SHP77 (cell line): ENCODE measurements at regions not wholly inside any gene's neighbourhood (a gene's known extent, or its start where the extent isn't known, plus 50 kb on each side); places are given as distances from the start of the nearest gene placed in this dataset.
"Not testable (repeated sequence)": the region's sequence is repeated elsewhere in the genome, so short reads cannot be mapped to it uniquely, and the experiment has no call there.

Source experiments
- DNase-seq, 2 experiments: peaks; one replicate each; lab custom pipeline; 2025; lab: John Stamatoyannopoulos, UW

DNA sequence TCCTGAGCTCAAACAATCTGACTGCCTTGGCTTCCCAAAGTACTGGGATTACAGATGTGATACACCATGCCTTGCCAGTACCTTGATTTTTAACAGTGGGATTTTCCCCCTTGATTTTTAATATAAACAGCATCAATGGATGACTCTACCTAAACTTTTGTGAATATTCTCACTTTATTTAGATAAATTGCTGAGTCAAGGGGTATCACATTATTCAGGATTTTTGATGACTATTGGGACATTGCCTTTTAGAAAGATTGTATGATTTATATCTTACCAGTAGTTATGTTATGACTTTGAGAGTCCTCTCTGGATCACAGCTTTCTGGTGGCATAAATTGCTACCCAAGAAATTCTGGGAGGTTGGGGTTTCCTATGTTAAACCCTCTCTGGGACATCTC lies 112.5 kb upstream of the SPAG17 start:
- no peak for DNase-seq

DNA sequence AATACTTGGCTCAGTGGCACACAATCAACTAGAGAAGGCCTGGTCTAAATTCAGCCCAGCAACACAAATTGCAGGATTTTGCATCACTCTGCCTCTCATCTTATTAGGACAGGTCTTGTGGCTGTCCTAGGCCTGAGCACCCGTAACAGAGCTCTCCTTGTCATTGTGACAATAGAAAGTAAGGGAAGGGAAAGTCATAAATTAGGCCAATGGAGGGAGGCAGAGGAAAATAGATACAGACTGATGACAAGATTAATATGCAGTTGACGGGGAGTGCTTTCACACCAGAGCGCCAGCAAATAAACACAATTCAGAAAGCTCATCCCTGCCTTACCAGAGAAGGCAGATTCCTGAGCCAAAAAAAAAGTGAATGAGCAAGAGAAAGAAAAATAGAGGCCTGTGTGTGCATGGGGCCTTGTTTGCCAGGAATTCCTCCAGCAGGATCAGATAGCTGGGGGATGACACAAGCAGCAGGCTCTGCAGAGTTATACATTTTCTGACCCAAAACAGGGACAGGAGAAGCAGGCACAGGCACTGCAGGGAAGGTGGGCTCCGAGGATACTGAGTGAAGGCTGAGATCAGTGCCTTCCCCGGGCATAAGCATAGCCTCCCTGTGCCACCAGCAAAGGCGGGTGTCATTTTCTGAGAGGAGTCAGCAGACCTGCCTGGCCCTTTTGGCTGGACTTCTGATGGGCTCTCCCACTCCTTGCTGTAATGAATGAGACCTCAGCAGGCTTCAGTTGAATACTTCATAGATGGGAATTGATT lies 110.0 kb upstream of the SPAG17 start:
- DNase-seq: peak; percentile 27 to 31

DNA sequence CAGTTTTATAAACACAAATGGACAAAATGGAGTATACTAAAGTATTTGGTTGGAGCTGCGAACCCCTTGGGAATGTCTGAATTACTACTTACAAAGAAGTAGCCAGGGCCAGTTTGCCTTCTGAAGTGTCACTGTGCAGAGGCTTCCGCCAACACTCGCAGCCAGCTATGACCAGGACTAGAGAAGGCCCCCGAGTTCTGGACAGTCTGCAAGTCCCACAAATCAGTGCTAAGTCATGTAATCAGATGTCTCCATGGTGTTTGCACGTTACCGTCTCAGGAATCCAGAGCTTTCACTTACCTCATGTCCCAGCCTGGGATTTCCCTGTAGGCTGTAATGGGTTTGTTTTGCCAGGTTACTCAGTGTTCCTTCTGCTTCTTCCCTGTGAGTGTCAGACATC lies 106.6 kb upstream of the SPAG17 start:
- DNase-seq: no peak

DNA sequence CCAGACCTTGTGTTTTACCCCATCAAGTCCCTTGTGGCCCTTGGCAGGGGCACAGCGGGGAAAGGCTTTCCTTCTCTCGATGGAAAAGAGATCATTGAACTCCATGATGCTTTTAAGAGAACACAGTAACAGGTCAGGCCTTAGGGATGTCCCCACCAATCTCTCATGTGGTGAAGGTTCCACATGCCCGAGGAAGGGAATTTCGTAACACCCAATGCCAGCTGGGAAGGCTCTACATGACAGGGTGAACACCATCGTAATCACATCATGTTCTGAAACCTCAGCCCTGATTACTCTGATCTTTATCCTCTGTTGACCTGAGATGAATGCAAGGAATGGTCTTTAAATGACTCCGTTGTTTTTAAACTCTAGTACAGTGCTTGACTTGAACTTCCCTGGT lies 105.5 kb upstream of the SPAG17 start:
- no peak for DNase-seq

DNA sequence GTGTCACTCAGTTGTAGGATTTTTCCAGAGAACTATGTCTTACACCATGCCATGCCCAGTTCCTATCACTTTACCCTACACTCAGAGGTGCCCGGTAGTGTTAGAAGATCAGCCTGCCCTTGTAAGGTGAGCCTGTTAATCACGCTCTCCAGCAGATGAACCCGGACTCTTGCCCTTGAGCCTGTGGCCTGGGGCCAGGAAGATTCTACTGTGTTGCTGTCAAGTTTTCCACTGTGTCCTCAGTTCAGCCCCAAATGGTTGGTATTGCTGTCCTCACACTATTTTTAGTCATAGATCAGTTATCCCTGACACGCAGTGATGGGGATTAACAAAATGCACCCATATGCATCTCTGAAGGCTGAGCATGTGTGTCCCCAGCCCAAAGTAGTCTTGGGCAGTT lies 105.0 kb upstream of the SPAG17 start:
- no peak for DNase-seq

DNA sequence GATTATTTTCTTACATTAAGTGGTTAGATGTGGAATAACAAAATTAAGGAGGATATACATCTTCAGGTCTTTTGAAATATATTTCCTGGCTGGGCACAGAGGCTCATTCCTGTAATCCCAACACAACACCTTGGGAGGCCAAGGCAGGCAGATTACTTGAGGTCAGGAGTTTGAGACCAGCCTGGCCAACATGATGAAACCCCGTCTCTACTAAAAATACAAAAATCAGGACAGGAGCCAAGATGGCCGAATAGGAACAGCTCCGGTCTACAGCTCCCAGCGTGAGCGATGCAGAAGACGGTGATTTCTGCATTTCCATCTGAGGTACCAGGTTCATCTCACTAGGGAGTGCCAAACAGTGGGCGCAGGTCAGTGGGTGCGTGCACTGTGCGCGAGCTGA lies 95.6 kb upstream of the SPAG17 start:
- DNase-seq: not testable (repeated sequence)

DNA sequence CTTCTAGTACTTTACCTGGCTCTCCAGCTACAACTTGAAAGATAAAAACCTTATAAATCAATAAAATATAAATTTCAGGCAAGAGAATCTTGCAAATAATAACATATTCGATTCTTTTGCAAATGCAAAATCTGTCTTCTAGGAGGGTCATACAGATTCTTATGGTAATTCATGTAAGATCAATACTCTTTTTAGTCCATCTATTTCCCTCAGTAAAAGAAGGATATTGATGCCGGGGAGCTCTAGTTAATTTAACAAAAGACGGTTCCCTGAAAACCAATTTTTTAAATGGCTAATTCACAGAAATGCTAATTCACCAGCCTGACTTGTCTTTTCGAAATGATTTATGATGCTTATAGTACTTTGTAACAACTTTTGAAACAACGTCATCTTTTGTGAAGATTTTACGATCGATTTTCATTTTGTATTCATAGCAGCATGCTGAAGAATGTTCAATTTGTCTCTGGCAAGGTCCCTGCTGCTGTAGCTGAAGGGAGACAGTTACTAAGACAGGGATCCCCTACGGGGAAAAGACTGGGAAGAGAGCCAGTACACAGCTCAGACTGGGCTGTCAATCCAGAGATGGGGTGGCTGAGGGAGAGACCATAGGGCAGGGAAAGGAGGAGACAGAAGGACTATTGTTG lies 90.6 kb upstream of the SPAG17 start:
- DNase-seq: no peak

DNA sequence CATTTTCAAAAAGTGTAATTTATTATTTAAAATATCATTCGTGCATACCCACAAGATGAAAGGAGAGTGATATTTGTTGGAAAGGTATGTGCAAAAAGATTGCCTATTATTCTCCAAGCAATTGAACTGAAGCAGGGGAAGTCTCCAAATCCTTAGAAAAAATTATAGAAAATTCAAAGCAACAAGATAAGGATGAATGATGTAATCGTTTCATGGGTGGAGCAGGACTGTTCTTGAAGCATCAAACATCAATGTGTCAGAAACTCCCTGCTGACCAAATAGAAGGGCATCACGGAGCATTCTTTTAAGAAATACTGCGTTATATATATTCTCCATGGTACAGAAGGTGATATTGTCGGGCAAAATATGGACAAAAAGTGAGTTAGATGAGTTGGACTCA lies 87.9 kb upstream of the SPAG17 start:
- DNase-seq: no peak

DNA sequence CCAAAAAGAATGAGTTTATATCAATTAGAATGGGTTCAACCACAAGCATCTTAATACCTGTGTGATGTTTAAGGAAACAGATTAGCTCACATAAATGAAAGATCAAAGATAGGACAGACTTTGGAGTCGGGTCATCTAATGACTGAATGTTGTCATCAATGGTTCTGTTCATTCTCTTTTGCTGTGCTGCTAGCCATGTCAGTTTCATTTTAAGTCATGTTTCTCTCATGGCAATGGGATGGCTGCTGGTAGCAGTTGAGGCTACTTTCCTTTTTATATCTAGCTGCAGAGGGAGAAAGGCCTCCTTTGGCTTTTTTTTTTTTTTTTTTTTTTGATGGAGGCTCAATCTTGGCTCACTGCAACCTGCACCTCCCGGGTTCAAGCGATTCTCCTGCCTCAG lies 86.9 kb upstream of the SPAG17 start:
- no peak for DNase-seq

DNA sequence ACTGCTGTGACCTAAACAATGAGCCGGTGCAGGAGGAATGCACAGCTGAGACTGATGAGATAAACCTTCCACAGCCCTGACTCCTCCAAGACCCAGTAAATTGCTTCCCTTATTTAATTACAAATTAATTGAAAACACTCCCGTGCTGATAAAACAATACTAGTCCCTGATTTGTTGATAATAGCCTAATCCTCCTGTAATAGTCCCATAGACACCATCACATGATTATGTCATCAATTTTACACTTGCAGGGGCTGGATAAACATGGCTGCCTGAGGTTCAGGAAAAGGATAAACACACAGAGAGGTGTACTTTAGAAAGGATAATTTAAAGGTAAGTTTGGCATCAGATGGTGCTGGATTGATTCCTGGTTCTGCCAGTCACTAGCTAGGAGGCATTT lies 84.6 kb upstream of the SPAG17 start:
- DNase-seq: no peak

DNA sequence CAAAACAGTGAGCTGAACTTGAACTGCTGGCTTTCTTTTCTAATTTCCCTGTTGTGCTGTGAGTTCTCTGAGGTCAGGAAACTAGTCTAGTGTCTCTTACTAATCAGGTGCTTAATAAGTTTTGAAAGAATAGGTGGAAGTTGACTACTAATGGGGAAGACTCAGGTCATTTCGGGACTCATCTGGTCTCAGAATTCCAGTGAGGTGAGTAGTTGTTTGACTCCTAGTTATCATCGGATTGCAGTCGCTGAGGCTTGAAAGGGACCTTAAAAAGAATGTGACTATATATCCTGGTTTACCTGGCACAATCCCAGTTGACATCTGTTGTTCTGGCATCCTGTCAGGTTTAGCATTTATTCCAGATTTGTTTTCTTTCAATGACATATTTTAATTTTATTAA lies 81.4 kb upstream of the SPAG17 start:
- DNase-seq: no peak

DNA sequence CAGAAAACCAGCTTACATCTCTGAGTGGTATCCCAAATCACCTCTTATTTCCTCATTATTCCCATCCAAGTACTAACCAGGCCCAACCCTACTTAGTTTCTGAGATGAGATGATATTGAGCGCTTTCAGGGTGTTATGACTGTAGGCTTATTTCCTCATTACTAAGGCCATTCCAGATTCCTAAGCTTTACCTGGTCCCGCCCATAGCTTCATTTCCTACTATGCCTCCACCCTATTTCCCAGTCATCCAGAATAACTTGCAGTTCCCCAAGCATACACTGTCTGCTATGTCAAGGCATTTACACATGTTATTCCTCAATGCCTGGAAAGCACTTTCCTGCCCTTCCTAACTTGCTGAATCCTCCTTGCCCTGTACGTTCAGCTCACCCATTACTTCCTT lies 79.3 kb upstream of the SPAG17 start:
- DNase-seq: no peak

DNA sequence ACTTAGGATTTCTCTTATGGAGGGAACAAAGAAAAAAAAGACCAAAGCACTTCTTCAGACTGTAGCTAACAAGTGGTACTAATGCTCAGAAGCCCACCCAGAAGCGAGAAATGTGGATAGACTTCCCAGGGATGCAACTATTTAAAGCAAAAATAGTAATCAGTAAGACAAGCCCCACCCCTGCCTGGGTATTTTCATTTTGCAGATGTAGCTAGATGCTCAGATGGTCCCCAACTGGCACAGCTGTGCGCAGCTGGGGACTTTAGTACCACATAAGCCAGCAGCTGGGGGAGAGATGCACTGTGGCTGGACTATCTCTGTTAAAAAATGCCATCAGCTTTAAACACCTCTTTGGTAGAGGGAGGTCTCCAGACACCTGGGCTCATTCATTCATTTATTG lies 77.8 kb upstream of the SPAG17 start:
- DNase-seq: no peak

DNA sequence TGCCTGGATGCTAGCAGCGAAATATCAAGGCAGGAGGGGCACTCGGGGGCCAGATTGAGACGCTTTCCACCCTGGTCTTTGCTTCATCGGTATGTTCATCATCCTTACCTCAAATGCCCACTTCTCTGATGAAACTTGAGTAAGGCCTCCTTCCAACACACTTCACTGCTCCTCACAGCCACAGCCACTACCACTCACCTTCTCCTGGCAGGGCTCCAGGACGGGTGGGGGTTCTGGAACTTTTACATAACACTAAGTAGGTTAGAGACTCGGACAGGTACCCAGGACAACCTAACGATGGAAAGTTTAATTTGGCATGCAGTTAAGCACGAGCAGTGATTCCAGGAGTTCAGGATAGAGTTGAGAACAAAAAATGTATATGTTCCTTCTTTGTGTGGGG lies 73.9 kb upstream of the SPAG17 start:
- DNase-seq: no peak

DNA sequence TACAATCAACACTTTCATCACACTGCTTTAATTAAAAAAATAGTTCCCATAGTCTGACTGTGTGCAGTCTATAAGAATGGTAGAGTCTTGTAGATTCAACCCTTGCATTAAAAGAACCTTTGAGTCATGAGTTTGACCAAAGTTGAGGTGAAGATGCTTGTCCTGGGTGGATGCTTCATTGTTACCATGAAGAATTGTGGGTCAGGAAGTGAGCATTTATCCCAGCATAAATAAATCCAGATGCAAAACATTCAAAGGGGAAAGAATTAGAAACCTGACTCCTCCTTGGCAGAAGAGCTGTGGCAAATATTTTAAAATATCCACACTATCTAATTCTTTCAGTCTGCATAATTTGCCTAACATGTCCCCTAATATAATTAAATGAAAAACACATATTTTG lies 72.9 kb upstream of the SPAG17 start:
- no peak for DNase-seq

DNA sequence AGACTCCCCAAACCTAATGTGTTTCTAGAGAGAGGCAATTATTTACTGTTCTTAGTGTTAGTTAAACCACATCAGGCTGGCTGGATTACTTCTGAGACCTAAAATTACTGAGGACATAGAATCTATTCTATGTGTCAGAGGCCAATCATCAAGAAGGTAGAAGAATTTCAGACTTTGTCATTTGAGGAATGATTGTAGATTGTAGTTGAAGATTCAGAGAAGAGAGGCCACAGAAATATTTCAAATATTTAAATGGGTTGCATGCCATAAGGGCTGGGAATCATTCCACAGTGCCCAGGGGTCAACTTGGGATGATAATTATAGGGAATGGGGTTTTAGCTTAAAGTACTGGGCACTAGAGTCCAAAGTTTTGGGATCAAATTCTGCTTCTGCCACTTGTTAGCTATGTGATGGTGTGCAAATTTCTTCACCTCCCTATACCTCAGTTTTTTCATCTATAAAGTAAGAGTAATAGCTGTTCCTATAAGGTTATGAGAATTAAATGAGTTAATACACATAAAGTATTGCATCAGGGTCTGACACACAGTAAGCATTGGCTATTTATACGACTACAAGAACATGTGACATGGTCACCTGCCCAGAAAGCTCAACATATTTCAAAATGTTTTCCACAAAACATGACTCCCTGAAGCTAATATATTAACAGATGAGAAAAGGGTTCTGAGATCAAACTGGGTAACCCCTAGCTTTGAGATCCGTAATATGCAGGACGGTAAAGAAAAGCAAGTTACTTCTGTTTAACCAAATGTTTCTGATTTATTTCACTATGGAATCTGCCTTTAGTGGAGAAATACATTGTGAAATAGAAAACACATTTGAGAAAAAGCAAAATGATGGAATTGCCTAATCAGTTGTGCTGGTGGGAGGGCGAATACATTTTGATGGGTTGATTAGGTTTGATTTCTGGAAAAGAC lies 69.7 kb upstream of the SPAG17 start:
- no peak for DNase-seq

DNA sequence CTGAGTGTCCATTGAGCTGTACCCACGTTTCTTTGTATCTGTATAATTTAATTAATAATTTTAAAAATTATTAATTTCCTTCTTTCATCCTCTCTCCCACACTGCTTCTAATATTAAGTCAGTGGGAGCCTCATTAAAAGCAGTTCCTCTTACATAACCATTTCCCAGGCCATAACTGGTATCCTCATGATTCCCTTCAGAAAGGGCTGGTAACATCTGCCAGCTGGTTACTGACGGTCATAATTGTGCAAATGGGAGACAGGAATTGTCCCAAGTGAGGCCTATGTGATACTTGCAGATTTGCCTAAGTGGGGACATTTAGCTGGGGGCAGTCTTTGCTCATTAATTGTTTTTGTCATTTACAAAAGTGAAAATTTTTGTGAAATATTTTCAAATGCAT lies 69.0 kb upstream of the SPAG17 start:
- peak in 1 of 2 experiments; percentile 2 for DNase-seq

DNA sequence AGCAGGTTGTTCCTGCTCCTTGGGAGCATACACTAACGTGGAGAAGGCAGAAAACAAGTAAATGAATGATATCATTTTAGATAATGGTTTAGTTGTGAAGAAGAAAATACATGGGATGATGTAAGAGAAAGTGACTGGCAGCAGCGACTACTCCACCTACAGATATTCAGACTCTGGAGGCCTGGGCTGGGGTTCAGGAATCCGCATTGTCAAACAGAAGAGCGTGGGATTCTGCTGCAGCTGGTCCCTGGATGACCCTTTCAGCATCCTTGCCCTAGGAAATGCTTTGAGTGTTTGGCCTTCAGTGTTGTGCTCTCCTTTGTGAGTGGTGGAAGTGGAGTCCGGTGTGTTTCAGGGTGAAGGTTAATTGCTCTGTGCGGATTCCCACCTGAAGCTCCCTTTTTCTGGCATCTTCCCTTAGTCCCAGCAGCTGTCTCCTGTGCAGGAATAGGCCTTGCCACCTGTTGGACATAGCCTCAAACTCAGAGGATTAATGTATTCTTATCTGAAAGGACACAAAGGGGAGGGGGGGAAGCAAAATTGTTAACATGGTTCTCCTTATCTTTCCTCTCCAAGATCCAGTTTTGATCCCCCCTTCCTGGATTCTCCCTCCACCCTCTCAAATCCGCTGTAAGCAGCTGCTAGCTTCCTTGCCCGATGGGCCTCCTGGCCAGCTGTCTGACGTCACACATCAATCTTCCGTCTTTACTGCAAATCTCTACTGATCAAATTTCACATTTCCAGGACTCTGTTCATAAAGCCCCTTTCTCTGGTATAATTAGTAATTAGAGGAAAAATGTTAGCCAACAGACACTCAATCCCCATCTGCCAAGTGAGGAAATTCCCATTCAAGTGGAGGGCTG lies 68.3 kb upstream of the SPAG17 start:
- DNase-seq: peak; percentile 70 to 73

DNA sequence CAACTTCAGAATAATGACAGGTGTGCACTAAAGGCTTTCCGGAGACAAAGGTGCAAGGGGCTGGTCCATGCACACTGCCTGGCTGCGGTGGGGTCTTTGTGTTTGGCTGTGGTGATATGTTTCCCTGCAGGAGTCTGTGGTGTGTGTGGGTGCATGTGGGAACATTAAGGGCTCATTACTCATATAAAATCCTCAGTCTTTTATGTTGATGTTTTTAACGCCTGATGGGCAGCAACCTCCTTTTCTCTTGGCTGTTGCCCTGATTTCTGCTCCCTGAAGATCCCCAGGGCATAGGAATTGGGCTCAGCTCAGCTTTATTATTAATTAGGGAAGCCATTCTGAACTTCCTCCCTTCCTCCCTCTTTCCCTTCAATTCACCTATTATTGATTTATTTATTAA lies 67.6 kb upstream of the SPAG17 start:
- DNase-seq: no peak

DNA sequence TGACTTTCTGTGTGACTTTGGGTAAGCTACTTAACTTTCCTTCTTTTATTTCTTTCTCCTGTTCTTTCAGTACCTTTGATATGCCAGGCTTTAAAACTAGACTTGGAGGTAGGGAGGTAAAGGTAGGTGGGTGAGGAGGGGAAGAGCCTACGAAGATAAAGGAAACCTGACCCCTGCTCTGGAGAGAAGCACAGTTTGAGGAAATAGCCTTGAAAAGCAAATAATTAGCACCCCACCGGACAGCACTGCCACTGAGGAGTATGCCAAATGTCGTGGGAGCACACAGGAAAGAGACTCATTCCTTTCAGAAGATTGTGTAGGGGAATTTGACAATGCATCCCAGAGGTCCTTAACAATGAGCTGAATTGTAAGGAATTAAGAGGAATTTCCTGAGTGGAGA lies 65.2 kb upstream of the SPAG17 start:
- no peak for DNase-seq

DNA sequence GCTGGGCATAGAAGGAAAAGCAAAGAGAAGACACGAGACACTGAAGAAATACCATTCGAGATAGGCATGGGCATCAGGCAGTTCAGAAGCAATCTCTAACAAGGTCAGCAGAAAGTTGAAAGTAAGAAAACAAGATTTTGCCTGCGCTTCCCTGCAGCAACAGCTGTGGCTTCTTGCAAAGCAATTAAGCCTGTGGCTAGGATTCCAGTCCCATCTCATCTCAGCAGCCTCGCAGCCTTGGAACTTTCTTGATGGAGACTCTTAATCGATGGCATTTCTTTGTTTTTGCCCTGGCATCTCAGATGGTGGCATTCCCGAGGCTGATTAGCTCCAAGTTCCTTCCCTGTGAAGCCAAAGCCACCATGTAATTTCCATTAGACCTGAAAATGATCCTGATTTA lies 64.6 kb upstream of the SPAG17 start:
- no peak for DNase-seq

DNA sequence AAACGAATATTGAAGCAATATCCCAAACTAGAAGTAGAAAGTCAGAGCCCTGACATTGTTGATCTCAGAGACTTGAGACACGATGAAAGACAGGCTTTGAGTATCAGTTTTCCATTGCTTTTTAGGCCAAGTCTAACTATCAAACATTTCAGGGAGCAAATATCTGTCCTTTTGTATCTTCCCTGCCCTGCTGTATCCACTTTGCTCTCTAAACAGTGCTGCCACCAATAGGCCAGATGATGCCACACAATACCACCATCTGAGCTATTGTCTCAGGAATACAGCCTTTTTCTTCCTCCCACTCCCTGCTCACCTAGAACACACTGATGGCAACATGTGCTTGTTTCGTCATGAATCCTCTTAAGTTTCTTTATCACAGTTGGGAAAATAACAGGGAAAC lies 62.6 kb upstream of the SPAG17 start:
- peak; percentile 40 to 49 for DNase-seq
